Activated T-cell treated with anti-CD3 and anti-CD28 coated beads, Interleukin-2, amount 50 U/mL, for 72 hours (primary cell): ENCODE measurements at regions not wholly inside any gene's neighbourhood (a gene's known extent, or its start where the extent isn't known, plus 50 kb on each side); places are given as distances from the start of the nearest gene placed in this dataset.

ENCODE experiments used
- ATAC-seq, 2 donors: fragments of 150-1000 bp; cut with Tn5 transposase; replicated peaks in 1 of 2; 2 replicates each; pipeline ENCODE4 v1.10.0; 2021; ENCODE audit warnings: moderate library complexity in 2 of 2, mild to moderate bottlenecking in 1 of 2
- DNase-seq, 2 donors: peaks; one replicate each; pipeline ENCODE4 v3.0.0; 2021 to 2022; ENCODE audit warnings: mixed read lengths in 1 of 2
- H3K27ac Mint-ChIP-seq: one replicate; pipeline ENCODE4 v1.8.0; 2022; ENCODE audit warnings: mild to moderate bottlenecking, moderate library complexity, mixed read lengths
- H3K27me3 Mint-ChIP-seq: one replicate; pipeline ENCODE4 v1.8.0; 2022; ENCODE audit warnings: low read depth, mixed read lengths
- H3K36me3 Mint-ChIP-seq, 2 donors: one replicate each; pipeline ENCODE4 v1.8.0; 2022; ENCODE audit warnings: mixed read lengths in 2 of 2, mild to moderate bottlenecking in 1 of 2; ENCODE audit not compliant: insufficient read depth in 2 of 2
- H3K4me1 Mint-ChIP-seq: one replicate; pipeline ENCODE4 v1.8.0; 2022; ENCODE audit warnings: low read depth, mixed read lengths
- H3K4me3 Mint-ChIP-seq, 2 donors: one replicate each; pipeline ENCODE4 v1.8.0; 2022; ENCODE audit warnings: mild to moderate bottlenecking in 2 of 2, mixed read lengths in 2 of 2, moderate library complexity in 2 of 2
- H3K9me3 Mint-ChIP-seq, 2 donors: one replicate each; pipeline ENCODE4 v1.8.0; 2022; ENCODE audit warnings: mixed read lengths in 2 of 2

DNA sequence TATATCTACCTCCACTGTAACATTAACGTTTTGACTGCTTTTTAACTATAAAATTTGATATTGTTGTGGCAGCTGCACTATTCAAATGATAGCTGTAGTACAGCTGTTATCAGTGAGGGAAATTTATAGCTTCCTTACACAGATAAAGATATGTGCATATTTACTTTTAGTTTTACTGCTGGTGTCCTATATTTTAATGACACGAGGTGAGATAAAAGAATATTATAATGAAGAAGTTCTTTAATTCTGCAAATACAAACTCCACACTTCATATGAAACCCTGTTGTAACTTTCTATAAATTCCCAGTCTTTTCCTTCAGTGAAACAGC lies 427.8 kb upstream of the ZEB2 start:
- no peaks in the 10 kb centered on the region for H3K36me3 Mint-ChIP-seq
- no peaks in the 10 kb centered on the region for H3K9me3 Mint-ChIP-seq
- H3K27ac Mint-ChIP-seq: no peak overlapping the region
- no peaks in the 10 kb centered on the region for H3K27me3 Mint-ChIP-seq
- DNase-seq (no peak), ATAC-seq (no peak)
- H3K4me1 Mint-ChIP-seq: no peaks in the 10 kb centered on the region
- no peak overlapping the region for H3K4me3 Mint-ChIP-seq

DNA sequence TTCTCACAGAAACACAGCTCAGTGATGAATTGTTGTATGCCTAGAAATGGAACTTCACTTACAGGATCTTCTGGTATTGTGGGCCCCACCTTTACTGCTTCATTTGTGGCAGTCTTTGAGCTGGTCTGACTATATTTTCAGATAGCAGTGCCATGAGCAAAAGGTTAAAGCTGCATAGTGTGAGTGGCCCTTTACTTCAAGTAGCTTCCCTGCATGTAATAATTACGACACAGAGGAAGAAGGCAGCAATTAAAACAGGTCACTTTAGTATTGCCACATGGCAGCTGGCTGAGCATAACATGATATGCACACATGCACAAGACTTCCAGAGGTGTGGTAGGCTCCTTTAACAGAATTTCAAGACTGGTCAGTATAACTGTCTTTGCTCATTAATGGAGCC lies 426.3 kb upstream of the ZEB2 start:
- Mint-ChIP-seq H3K4me1 (no peaks in the 10 kb centered on the region), H3K27ac (no peak overlapping the region), H3K9me3 (no peaks in the 10 kb centered on the region), H3K4me3 (no peak overlapping the region), H3K27me3 (no peaks in the 10 kb centered on the region), H3K36me3 (no peaks in the 10 kb centered on the region)
- ATAC-seq (no peak), DNase-seq (no peak)

DNA sequence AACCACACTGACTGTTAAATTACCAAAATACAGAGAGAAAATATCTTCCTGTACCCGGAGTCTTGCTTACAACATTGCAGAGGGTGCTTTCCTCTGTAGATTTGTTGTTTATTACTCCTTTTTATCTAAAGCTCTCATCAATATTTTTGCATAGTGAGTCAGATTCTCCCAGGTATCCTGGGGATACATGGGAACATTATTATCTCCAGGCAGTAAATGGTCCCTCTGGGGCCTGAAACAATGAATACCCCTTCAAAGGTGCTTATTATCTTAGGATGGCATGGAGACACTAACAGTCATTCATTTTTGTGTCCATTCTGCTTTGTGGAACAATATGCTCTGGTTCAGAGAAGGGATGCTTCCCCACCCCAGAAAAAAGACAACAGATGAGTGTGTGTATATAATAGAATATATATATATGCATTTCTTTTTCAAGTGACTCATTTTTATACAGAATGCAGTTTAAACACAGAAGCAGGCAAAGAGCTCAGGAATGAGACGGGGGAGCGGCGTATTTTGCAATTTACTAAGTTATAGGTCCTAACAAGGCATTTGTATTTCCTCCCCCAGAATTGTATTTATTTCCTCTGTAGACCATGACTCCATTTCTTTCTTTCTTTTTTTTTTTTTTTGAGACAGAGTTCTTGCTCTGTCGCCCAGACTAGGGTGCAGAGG lies 424.8 kb upstream of the ZEB2 start:
- DNase-seq (no peak), ATAC-seq (no peak)
- Mint-ChIP-seq H3K27ac (no peak overlapping the region), H3K27me3 (no peaks in the 10 kb centered on the region), H3K36me3 (no peaks in the 10 kb centered on the region), H3K4me1 (no peaks in the 10 kb centered on the region), H3K4me3 (no peak overlapping the region), H3K9me3 (no peaks in the 10 kb centered on the region)

DNA sequence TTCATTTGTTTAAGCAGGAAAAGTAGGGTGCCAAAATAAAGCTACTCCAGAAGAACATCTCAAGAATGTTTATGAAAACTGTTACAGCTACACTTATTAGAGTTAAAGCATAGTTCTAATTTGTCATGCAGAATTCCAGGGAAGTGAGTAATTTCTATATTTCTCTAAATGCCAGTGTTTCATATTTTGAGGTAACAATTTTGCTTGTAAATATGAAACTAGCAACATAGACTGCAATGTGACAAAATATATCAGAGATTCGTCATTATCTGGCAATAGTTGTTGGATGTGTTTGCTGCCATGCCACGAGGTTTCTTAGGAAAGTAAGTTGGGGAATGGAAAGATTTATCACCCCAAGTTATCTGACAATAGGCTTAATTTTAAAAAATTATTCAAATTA lies 424.1 kb upstream of the ZEB2 start:
- no peak for ATAC-seq
- no peak for DNase-seq
- no peak overlapping the region for H3K27ac Mint-ChIP-seq
- no peaks in the 10 kb centered on the region for H3K4me1 Mint-ChIP-seq
- H3K4me3 Mint-ChIP-seq: no peak overlapping the region
- H3K27me3 Mint-ChIP-seq: no peaks in the 10 kb centered on the region
- no peaks in the 10 kb centered on the region for H3K9me3 Mint-ChIP-seq
- no peaks in the 10 kb centered on the region for H3K36me3 Mint-ChIP-seq

DNA sequence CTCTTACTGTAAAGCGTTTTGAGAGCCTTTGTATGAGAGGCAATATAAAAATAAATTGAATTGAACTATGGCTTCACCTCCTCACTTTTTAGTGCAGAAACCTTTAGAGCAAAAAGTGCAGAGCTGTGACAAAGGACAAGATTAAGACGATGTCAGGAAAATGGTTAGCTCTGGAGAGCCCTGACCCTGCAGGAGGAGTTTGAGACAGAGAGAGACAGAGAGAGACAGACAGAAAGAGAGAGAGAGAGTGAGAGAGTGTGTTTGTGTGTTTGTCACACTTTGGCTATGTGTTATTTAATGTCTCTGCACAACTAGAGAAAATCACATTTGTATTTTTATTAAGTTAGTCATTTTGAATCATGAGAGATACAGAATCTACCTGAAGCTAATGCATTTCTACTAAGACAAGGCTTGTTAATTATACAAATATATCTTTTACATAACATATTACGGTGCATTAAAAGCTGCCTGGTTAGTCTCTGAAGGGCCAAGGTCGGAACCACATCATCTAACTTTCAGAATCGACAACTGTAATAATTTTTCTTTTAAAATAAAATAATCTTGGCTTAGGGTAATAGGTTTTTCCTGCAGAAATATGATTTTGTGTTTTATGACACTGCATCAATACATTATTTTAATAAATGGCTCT lies 423.5 kb upstream of the ZEB2 start:
- Mint-ChIP-seq H3K36me3 (no peaks in the 10 kb centered on the region), H3K27ac (no peak overlapping the region), H3K27me3 (no peaks in the 10 kb centered on the region), H3K9me3 (no peaks in the 10 kb centered on the region), H3K4me1 (no peaks in the 10 kb centered on the region), H3K4me3 (no peak overlapping the region)
- DNase-seq: no peak
- ATAC-seq: no peak

DNA sequence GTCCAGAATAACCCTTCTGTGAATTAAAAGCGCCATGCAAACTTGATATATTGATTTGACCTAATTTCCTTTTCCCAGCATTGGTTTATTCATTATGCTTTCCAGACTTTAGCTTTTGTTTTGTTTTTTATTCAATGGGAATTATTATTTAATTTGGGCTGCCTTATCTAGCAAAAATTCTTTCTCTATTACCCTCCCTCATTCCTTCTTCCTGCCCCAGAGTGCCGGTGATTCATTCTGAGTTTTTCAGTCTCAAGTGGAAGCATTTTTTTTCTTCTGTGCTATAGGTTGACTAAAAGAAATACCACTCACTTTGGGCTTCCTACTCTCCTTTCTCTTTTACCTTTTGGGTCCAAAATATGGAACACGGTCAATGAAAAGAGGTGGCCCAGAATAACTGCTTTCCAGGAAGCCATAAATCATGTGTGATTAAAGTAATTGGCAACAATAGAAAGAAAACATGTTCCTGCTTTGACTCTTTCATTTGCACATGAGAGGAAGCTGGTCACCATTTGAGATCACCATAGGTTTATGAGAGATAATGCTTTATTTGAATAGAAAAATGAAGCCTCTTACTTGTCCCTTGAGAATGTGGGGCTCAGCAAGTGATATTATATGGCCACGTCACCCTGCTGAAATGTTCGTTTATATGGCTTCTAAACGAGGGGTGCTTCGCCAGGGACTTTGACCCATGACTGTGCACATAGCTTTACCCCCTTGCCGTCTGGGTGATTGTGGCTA lies 422.8 kb upstream of the ZEB2 start:
- Mint-ChIP-seq H3K4me1 (no peaks in the 10 kb centered on the region), H3K36me3 (no peaks in the 10 kb centered on the region), H3K27me3 (peaks cover 5% of the 10 kb centered on the region), H3K4me3 (no peak overlapping the region), H3K9me3 (no peaks in the 10 kb centered on the region), H3K27ac (no peak overlapping the region)
- ATAC-seq (no peak), DNase-seq (no peak)

DNA sequence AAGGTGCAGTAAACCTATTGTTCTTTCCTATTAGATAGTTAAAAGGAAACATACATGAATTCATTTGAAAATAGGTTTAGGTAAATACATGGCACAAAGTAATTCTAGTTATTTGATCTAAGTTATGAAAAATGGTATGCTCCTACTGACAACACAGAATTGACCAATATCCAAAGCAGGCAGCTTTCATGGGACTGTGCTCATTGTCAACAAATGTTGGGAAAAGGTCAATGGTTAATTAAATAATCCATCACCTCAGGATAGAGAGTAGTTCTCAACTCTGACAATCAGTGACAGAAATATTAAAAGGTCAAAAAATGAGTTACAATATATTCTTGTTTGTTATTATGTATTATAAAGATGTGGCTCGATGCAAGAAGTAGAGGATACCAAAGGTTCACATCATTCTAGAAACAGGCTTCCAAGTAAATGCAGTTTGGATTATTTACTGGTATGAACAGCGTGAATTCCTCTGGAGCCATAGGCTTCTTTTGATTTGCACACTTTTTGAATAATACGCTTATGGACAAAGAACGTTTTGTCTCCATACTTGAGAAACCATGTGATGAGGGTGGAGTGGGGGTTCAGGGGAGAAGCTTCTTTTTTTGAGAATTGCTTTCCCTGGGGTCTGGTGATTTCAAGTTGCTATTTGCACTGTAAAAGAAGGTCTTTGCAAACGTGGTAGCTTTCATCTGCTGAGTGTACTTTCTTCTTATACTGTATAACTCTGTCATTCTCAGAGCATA lies 422.0 kb upstream of the ZEB2 start:
- no peaks in the 10 kb centered on the region for H3K4me1 Mint-ChIP-seq
- no peaks in the 10 kb centered on the region for H3K9me3 Mint-ChIP-seq
- H3K27ac Mint-ChIP-seq: no peak overlapping the region
- H3K4me3 Mint-ChIP-seq: no peak overlapping the region
- H3K36me3 Mint-ChIP-seq: no peaks in the 10 kb centered on the region
- peaks cover 6% of the 10 kb centered on the region for H3K27me3 Mint-ChIP-seq
- DNase-seq (no peak), ATAC-seq (no peak)

DNA sequence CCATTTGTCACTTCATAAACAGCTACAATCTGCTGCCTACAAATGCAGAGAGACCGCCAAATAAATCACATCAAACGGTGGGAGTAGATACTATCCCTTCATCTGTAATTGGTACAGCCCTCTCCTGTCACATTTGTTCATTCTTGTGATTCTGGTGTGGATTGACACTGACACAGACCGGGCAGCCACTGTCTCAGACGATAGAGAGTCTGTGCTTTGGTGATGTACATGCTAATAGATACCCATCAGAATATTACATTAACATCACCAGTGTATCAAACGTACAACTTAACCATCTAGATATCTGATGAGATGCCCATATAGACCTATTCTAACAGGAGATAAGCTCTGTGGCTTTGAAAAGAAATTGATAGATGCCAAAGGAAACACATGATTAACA lies 419.7 kb upstream of the ZEB2 start:
- ATAC-seq (no peak), DNase-seq (no peak)
- Mint-ChIP-seq H3K4me1 (no peaks in the 10 kb centered on the region), H3K27me3 (peaks cover 6% of the 10 kb centered on the region), H3K27ac (no peak overlapping the region), H3K36me3 (no peaks in the 10 kb centered on the region), H3K9me3 (no peaks in the 10 kb centered on the region), H3K4me3 (no peak overlapping the region)

DNA sequence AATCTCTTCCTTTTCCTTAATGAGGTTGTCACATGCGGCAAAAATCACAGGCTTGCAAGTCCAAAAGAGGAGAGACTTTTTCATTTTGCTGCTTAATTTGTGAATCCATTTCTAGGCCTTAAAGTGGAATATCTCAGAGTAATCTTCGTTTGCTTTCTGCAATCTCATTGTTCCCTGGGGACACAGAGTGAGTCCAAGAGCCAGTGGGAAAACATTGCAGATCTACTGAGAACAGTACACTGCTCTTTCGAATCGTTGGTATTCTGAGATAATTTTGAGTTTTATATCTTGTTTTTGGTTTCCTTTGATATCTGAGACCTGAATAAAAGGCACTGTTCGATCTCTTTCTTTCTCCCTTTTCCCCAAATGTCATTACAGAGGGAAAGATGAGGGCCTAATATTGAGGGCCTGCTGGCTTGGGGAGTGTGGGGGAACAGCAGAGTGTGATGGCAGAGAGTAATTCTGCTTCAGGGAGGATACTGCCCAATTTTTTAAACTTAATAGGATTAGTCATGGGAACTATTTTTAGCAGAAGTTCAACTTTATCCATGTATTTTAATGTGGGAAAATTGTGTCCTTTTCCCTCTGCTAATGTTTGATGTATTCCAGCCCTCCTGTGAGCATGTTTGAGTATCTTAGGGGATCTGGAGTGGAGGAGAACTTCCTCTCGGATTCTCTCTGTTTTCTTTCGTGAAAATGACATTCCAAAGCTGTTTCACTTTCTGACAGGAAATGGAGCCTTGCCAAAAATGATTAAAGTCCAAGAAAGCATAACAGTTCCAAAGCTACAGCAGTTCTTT lies 418.2 kb upstream of the ZEB2 start:
- Mint-ChIP-seq H3K9me3 (no peaks in the 10 kb centered on the region), H3K4me3 (no peak overlapping the region), H3K4me1 (no peaks in the 10 kb centered on the region), H3K27me3 (peaks cover 6% of the 10 kb centered on the region), H3K27ac (no peak overlapping the region), H3K36me3 (no peaks in the 10 kb centered on the region)
- ATAC-seq (no peak), DNase-seq (no peak)

DNA sequence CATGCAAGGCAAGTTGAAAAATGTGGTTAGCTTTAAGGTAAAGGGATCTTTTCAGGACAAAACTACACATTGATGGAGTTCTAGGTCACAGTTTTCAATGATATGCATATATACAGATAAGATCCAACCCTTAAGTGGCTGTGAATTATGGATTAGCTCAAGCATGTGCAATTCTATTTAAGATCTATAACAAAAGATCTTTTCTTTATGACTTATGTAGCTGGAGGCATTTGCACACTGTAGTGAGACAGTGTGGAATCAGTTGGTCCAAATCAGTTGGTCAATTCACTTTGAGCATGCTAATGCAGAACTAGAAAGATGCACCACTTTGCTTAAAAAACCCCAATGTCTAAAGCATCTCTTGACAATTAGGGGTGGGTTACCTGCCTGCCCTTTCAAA lies 417.1 kb upstream of the ZEB2 start:
- no peak for DNase-seq
- H3K36me3 Mint-ChIP-seq: no peaks in the 10 kb centered on the region
- no peaks in the 10 kb centered on the region for H3K9me3 Mint-ChIP-seq
- no peak for ATAC-seq
- no peak overlapping the region for H3K27ac Mint-ChIP-seq
- H3K4me3 Mint-ChIP-seq: no peak overlapping the region
- peaks cover 6% of the 10 kb centered on the region for H3K27me3 Mint-ChIP-seq
- no peaks in the 10 kb centered on the region for H3K4me1 Mint-ChIP-seq

DNA sequence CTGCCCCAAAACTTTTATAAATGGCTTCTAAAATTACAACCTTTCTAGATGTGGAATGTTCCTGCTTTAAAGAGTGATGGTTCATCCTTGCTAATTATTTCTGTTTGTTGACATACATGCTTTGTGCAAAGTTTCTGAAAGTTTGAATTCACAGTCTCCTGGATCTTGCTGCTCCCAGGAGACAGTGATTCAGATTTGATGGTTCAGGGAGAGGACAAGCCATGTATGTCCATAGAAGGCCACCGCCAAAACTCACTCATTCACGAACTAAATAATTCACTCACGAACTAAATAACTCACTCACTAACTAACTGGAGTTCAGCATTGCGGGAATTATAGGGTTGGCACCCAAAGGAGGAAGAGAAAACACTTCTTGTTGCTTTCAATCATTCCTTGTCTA lies 416.5 kb upstream of the ZEB2 start:
- H3K27me3 Mint-ChIP-seq: peaks cover 6% of the 10 kb centered on the region
- no peaks in the 10 kb centered on the region for H3K36me3 Mint-ChIP-seq
- H3K4me1 Mint-ChIP-seq: no peaks in the 10 kb centered on the region
- H3K9me3 Mint-ChIP-seq: peaks cover 0 to 2% of the 10 kb centered on the region in 2 donors
- no peak overlapping the region for H3K4me3 Mint-ChIP-seq
- no peak for ATAC-seq
- no peak for DNase-seq
- H3K27ac Mint-ChIP-seq: no peak overlapping the region

DNA sequence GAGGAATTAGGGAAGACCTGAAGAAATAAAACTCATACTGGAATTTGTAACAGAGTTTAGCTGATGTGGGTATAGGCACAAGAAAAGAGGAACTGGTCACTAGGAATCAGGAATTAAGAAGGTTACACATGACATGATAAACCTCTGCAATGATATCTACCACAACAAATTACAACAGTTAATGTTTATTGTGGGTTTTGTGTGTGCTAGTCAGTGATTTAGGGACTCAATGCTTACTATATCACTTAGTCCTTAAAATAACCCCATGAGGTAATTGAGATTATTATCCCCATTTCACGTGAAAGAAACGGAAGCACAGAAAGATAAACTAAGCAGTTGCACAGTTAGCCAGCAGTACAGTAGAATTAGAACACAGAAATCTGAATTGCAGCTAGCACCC lies 415.8 kb upstream of the ZEB2 start:
- no peak for DNase-seq
- Mint-ChIP-seq H3K4me1 (no peaks in the 10 kb centered on the region), H3K27ac (no peak overlapping the region), H3K27me3 (peaks cover 6% of the 10 kb centered on the region), H3K4me3 (no peak overlapping the region), H3K9me3 (peaks cover 0 to 3% of the 10 kb centered on the region in 2 donors), H3K36me3 (no peaks in the 10 kb centered on the region)
- no peak for ATAC-seq

DNA sequence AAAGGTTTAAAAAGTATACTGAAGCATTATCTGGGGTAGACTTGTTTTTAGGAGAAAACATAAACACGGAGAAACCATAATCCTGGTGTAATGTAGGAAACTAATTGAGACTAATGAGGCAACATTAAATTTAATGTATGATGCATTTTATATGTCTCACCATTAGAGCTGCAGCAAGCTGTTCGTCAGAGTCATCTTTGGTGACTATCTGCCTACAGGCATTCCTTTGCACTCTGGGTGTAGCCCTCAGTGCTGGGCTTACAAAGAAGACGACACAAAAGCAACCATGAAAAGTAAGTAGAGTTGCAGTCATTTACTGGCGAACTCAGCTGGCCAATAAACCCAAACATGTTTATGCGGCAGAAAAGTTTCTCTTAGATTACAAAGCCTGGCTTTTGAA lies 415.3 kb upstream of the ZEB2 start:
- no peak overlapping the region for H3K27ac Mint-ChIP-seq
- no peaks in the 10 kb centered on the region for H3K4me1 Mint-ChIP-seq
- H3K27me3 Mint-ChIP-seq: peaks cover 6% of the 10 kb centered on the region
- H3K4me3 Mint-ChIP-seq: no peak overlapping the region
- DNase-seq: no peak
- H3K36me3 Mint-ChIP-seq: no peaks in the 10 kb centered on the region
- ATAC-seq: no peak
- peaks cover 0 to 3% of the 10 kb centered on the region in 2 donors for H3K9me3 Mint-ChIP-seq
